HG03196 (cell line): ENCODE measurements at regions not wholly inside any gene's neighbourhood (a gene's known extent, or its start where the extent isn't known, plus 50 kb on each side); places are given as distances from the start of the nearest gene placed in this dataset.

ENCODE experiments used
- ATAC-seq: cut with Tn5 transposase; IDR thresholded peaks from one replicate; pipeline ENCODE4 v1.9.1; 2021; ENCODE audit not compliant: unreplicated experiment

- no peak for ATAC-seq
Measured at GRCh38 chr10:125283836-125284614, 123.7 kb upstream of the CTBP2 start.

- no peak for ATAC-seq
Measured at GRCh38 chr10:125283191-125283835, 123.0 kb upstream of the CTBP2 start.

- no peak for ATAC-seq
Measured at GRCh38 chr10:125281091-125281490, 120.7 kb upstream of the CTBP2 start.

- no peak for ATAC-seq
Measured at GRCh38 chr10:125276133-125276532, 115.8 kb upstream of the CTBP2 start.

- ATAC-seq = no peak
Measured at GRCh38 chr10:125274961-125275360, 114.6 kb upstream of the CTBP2 start.

GRCh38 chr10:125273023-125273422, 112.7 kb upstream of the CTBP2 start:
- ATAC-seq = no peak

GRCh38 chr10:125269716-125270115, 109.4 kb upstream of the CTBP2 start:
- no peak for ATAC-seq

GRCh38 chr10:125266966-125267365, 106.6 kb upstream of the CTBP2 start:
- no peak for ATAC-seq

- ATAC-seq = no peak
Measured at GRCh38 chr10:125266541-125266940, 106.2 kb upstream of the CTBP2 start.

- no peak for ATAC-seq
Measured at GRCh38 chr10:125265579-125265955, 105.2 kb upstream of the CTBP2 start.

- ATAC-seq = no peak
Measured at GRCh38 chr10:125264757-125265578, 104.6 kb upstream of the CTBP2 start.

GRCh38 chr10:125264091-125264490, 103.7 kb upstream of the CTBP2 start:
- ATAC-seq = no peak

- ATAC-seq = no peak
Measured at GRCh38 chr10:125263551-125263950, 103.2 kb upstream of the CTBP2 start.

- ATAC-seq = no peak
Measured at GRCh38 chr10:125262920-125263319, 102.6 kb upstream of the CTBP2 start.

- ATAC-seq = no peak
Measured at GRCh38 chr10:125262409-125262808, 102.0 kb upstream of the CTBP2 start.

GRCh38 chr10:125261491-125262186, 101.3 kb upstream of the CTBP2 start:
- no peak for ATAC-seq

- no peak for ATAC-seq
Measured at GRCh38 chr10:125260260-125260659, 99.9 kb upstream of the CTBP2 start.

- no peak for ATAC-seq
Measured at GRCh38 chr10:125259651-125260050, 99.3 kb upstream of the CTBP2 start.

GRCh38 chr10:125258676-125259075, 98.3 kb upstream of the CTBP2 start:
- no peak for ATAC-seq

- no peak for ATAC-seq
Measured at GRCh38 chr10:125257521-125258108, 97.3 kb upstream of the CTBP2 start.

- ATAC-seq = no peak
Measured at GRCh38 chr10:125256026-125256425, 95.7 kb upstream of the CTBP2 start.
